NT2/D1 (cell line): ENCODE measurements at regions not wholly inside any gene's neighbourhood (a gene's known extent, or its start where the extent isn't known, plus 50 kb on each side); places are given as distances from the start of the nearest gene placed in this dataset.

Source experiments
- SUZ12 ChIP-seq: IDR thresholded peaks from 2 replicates; pipeline ENCODE4 v1.6.1; 2011; ENCODE audit not compliant: insufficient read length, insufficient read depth; ENCODE audit errors: extremely low read depth
- YY1 ChIP-seq: IDR thresholded peaks from 2 replicates; pipeline ENCODE4 v1.6.1; 2011; ENCODE audit not compliant: insufficient read length, insufficient read depth
- ZNF274 ChIP-seq: IDR thresholded peaks from 2 replicates; pipeline ENCODE4 v1.6.1; 2011; ENCODE audit warnings: mild to moderate bottlenecking, low read depth, low read length

DNA sequence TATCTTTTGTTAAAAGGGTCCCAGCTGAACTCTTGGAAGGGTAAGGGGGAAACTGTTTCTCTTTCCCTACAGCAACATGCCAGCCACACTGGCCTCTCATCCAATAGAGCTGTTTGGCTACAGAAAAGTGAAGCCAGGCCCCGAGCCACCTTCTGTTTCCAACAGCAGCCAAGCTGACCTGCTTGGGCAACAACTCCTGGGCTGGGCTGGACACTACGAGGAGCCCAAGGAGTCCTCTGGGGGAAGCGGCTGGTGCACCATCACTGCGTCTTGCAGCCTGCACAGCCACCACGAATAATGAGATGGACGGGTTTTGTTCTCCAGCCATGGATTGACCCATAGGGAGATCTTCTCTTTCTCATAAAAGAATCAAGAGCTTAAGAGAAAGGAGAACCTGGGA, 624.9 kb downstream of the NPHP4 start:
- TF ChIP-seq ZNF274 (no peak), SUZ12 (no peak), YY1 (no peak)
